Type B pancreatic cell (in vitro differentiated cells): ENCODE measurements at regions not wholly inside any gene's neighbourhood (a gene's known extent, or its start where the extent isn't known, plus 50 kb on each side); places are given as distances from the start of the nearest gene placed in this dataset.

Experiments
- DNase-seq: peaks from one replicate; pipeline ENCODE4 v3.0.0; 2021; ENCODE audit warnings: mixed read lengths; ENCODE audit not compliant: unreplicated experiment; ENCODE audit errors: extremely low spot score
- H3K27ac Mint-ChIP-seq: 2 replicates; pipeline ENCODE4 v1.8.0; 2021; ENCODE audit warnings: mild to moderate bottlenecking, mixed read lengths
- H3K27me3 Mint-ChIP-seq: 2 replicates; pipeline ENCODE4 v1.8.0; 2021; ENCODE audit warnings: mixed read lengths
- H3K36me3 Mint-ChIP-seq: 2 replicates; pipeline ENCODE4 v1.8.0; 2021; ENCODE audit warnings: mixed read lengths
- H3K4me1 Mint-ChIP-seq: one replicate; pipeline ENCODE4 v1.8.0; 2021; ENCODE audit warnings: mixed read lengths; ENCODE audit not compliant: unreplicated experiment
- H3K4me3 Mint-ChIP-seq: 2 replicates; pipeline ENCODE4 v1.8.0; 2021; ENCODE audit warnings: mild to moderate bottlenecking, mixed read lengths
- H3K9me3 Mint-ChIP-seq: 2 replicates; pipeline ENCODE4 v1.8.0; 2021; ENCODE audit warnings: mixed read lengths
- CTCF ChIP-seq: fragments of 200-600 bp; sonication (generic); conservative IDR thresholded peaks from 2 replicates; pipeline ENCODE4 v1.5.0; 2021; ENCODE audit warnings: antibody characterized with exemption, mild to moderate bottlenecking

- TF ChIP-seq CTCF, result no peak
- H3K9me3 Mint-ChIP-seq, result no peaks in the 10 kb centered on the region
- H3K4me3 Mint-ChIP-seq, result no peak overlapping the region
- H3K27me3 Mint-ChIP-seq, result no peaks in the 10 kb centered on the region
- no peaks in the 10 kb centered on the region for H3K4me1 Mint-ChIP-seq
- no peaks in the 10 kb centered on the region for H3K36me3 Mint-ChIP-seq
- H3K27ac Mint-ChIP-seq, result no peak overlapping the region
- DNase-seq, result no peak
Observed at GRCh38 chr2:9681427-9681817, 50.6 kb upstream of the YWHAQ start.

- no peaks in the 10 kb centered on the region for H3K27me3 Mint-ChIP-seq
- DNase-seq, result no peak
- no peaks in the 10 kb centered on the region for H3K36me3 Mint-ChIP-seq
- TF ChIP-seq CTCF, result no peak
- H3K9me3 Mint-ChIP-seq, result no peaks in the 10 kb centered on the region
- no peak overlapping the region for H3K27ac Mint-ChIP-seq
- H3K4me1 Mint-ChIP-seq, result peaks cover 6% of the 10 kb centered on the region
- no peak overlapping the region for H3K4me3 Mint-ChIP-seq
Observed at GRCh38 chr2:9685637-9686036, 54.8 kb upstream of the YWHAQ start.

- Mint-ChIP-seq H3K27ac (no peak overlapping the region), H3K36me3 (no peaks in the 10 kb centered on the region), H3K9me3 (no peaks in the 10 kb centered on the region), H3K4me1 (peaks cover 6% of the 10 kb centered on the region), H3K4me3 (no peak overlapping the region), H3K27me3 (no peaks in the 10 kb centered on the region)
- no peak for TF ChIP-seq CTCF
- DNase-seq, result no peak
Observed at GRCh38 chr2:9686061-9686460, 55.3 kb upstream of the YWHAQ start.

- H3K4me1 Mint-ChIP-seq, result peaks cover 13% of the 10 kb centered on the region
- TF ChIP-seq CTCF, result no peak
- H3K27ac Mint-ChIP-seq, result no peak overlapping the region
Observed at GRCh38 chr2:9690252-9690651, 59.5 kb upstream of the YWHAQ start.

GRCh38 chr2:9690716-9691498, 60.1 kb upstream of the YWHAQ start:
- Mint-ChIP-seq H3K27me3 (no peaks in the 10 kb centered on the region), H3K4me1 (peaks cover 13% of the 10 kb centered on the region), H3K9me3 (no peaks in the 10 kb centered on the region), H3K36me3 (no peaks in the 10 kb centered on the region), H3K27ac (no peak overlapping the region), H3K4me3 (no peak overlapping the region)
- no peak for DNase-seq
- TF ChIP-seq CTCF, result no peak

More at GRCh38 chr2:9690252-9690651, 59.5 kb upstream of the YWHAQ start:
- Mint-ChIP-seq H3K9me3 (no peaks in the 10 kb centered on the region), H3K4me3 (no peak overlapping the region), H3K36me3 (no peaks in the 10 kb centered on the region), H3K27me3 (no peaks in the 10 kb centered on the region)
- no peak for DNase-seq
